ENCODE measurements at regions not wholly inside any gene's neighbourhood (a gene's known extent, or its start where the extent isn't known, plus 50 kb on each side); places are given as distances from the start of the nearest gene placed in this dataset.

GRCh38 chr6:133754298-133754697 lies 134.6 kb upstream of the TCF21 start:
- TF ChIP-seq GABPB1 (CRISPR knock-in tag; IDR thresholded peaks at IDR 0.05): no peak
- TF ChIP-seq RBFOX2 (IDR thresholded peaks at IDR 0.05; ENCODE audit: low read depth, low read length): no peak
- no peak for TF ChIP-seq CTCF (IDR thresholded peaks at IDR 0.05 in 2 of 3, conservative IDR thresholded peaks at IDR 0.05 in 1 of 3; ENCODE audit: insufficient read depth in 2 of 3, low read depth in 1 of 3, low read length in 3 of 3)
- TF ChIP-seq POLR3A (IDR thresholded peaks at IDR 0.05; ENCODE audit: borderline replicate concordance, extremely low read depth, insufficient read depth, insufficient read length): no peak
- no peak for TF ChIP-seq ZNF644 (tag; IDR thresholded peaks at IDR 0.05; ENCODE audit: low read depth)
- no peak for TF ChIP-seq PHF21A (IDR thresholded peaks at IDR 0.05; ENCODE audit: borderline replicate concordance, low read depth)
- no peak for TF ChIP-seq NR3C1 (CRISPR knock-in tag; IDR thresholded peaks at IDR 0.05)

Measured in K562 (cell line).